ENCODE measurements at regions not wholly inside any gene's neighbourhood (a gene's known extent, or its start where the extent isn't known, plus 50 kb on each side); places are given as distances from the start of the nearest gene placed in this dataset.

DNA sequence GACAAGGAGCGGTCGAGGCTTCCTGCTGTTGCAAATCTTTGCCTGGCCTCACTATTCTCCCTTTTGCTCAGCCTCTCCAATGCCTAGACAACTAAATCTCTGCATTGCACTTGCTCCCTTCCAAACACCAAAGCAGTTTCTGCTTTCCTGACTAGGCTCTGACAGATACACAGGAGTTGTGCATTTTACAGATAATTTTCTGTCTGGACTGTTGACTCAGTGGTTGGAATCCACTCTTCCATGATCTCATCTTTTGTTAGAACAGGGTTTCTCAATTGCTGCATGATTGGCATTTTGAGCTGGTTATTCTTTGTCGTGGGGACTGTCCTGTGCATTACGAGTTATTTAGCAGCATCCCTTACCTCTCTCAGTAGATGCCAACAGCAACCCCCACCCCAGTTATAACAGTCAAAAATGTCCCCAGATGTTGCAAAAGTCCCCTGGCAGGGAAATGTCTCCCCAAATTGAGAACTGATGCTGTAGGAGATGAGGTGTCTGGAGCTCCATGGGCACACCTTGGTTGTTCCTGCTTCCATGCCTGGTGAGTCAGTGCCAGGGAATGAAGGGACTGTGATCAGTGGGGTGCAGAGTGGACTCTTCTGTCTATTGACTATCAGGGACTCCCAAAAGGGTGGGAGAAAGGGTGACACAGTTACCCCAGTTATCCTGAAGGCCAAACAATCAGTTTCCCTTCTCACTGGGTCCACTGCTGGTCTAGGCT lies 557.4 kb upstream of the PSMD7 start:
- TF ChIP-seq POLR2A (IDR thresholded peaks at IDR 0.05; ENCODE audit: low read depth, low read length) = no peak
- TF ChIP-seq ELK1 (IDR thresholded peaks at IDR 0.05; ENCODE audit: borderline replicate concordance, low read depth, low read length) = no peak
- TF ChIP-seq, protein P1, sequence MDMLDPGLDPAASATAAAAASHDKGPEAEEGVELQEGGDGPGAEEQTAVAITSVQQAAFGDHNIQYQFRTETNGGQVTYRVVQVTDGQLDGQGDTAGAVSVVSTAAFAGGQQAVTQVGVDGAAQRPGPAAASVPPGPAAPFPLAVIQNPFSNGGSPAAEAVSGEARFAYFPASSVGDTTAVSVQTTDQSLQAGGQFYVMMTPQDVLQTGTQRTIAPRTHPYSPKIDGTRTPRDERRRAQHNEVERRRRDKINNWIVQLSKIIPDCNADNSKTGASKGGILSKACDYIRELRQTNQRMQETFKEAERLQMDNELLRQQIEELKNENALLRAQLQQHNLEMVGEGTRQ (IDR thresholded peaks at IDR 0.05; ENCODE audit: low read depth, low read length) = no peak
- TF ChIP-seq RCOR1 (IDR thresholded peaks at IDR 0.05; ENCODE audit: insufficient replicate concordance, low read length) = no peak
